GM23248 (cell line): ENCODE measurements at regions not wholly inside any gene's neighbourhood (a gene's known extent, or its start where the extent isn't known, plus 50 kb on each side); places are given as distances from the start of the nearest gene placed in this dataset.

Experiments used
- DNase-seq: peaks from one replicate; pipeline ENCODE4 v3.0.0-alpha.2; 2015
- H2AFZ ChIP-seq: fragments of 200-600 bp; sonication (generic); 2 replicates; pipeline ENCODE4 v1.6.1; 2016; ENCODE audit warnings: antibody characterized with exemption
- H3F3A ChIP-seq: fragments of 200-600 bp; sonication (generic); 2 replicates; pipeline ENCODE4 v1.6.1; 2016; ENCODE audit warnings: mild to moderate bottlenecking, antibody characterized with exemption, mixed run types; ENCODE audit not compliant: insufficient read depth
- H3K27ac ChIP-seq: fragments of 200-600 bp; sonication (generic); 2 replicates; pipeline ENCODE4 v1.5.1; 2016; ENCODE audit warnings: mild to moderate bottlenecking
- H3K27me3 ChIP-seq: fragments of 200-600 bp; sonication (generic); replicated peaks from 2 replicates; pipeline ENCODE4 v1.6.1; 2016; ENCODE audit warnings: mild to moderate bottlenecking; ENCODE audit not compliant: insufficient read depth
- H3K36me3 ChIP-seq: fragments of 200-600 bp; sonication (generic); 2 replicates; pipeline ENCODE4 v1.6.1; 2016; ENCODE audit warnings: low read depth, mild to moderate bottlenecking
- H3K4me1 ChIP-seq: fragments of 200-600 bp; sonication (generic); 2 replicates; pipeline ENCODE4 v1.6.1; 2016; ENCODE audit warnings: mild to moderate bottlenecking; ENCODE audit not compliant: insufficient read depth
- H3K4me2 ChIP-seq: fragments of 200-600 bp; sonication (generic); one replicate; pipeline ENCODE4 v1.6.1; 2016; ENCODE audit warnings: mild to moderate bottlenecking; ENCODE audit not compliant: unreplicated experiment
- H3K4me3 ChIP-seq: fragments of 200-600 bp; sonication (generic); 2 replicates; pipeline ENCODE4 v1.5.1; 2016; ENCODE audit warnings: mild to moderate bottlenecking
- H3K79me2 ChIP-seq: fragments of 200-600 bp; sonication (generic); 2 replicates; pipeline ENCODE4 v1.6.1; 2016; ENCODE audit warnings: mild to moderate bottlenecking; ENCODE audit not compliant: insufficient read depth
- H3K9ac ChIP-seq: fragments of 200-600 bp; sonication (generic); 2 replicates; pipeline ENCODE4 v1.6.1; 2016; ENCODE audit warnings: mild to moderate bottlenecking
- H3K9me2 ChIP-seq: fragments of 200-600 bp; sonication (generic); 2 replicates; pipeline ENCODE4 v1.6.1; 2016; ENCODE audit warnings: mixed run types, mild to moderate bottlenecking, moderate library complexity; ENCODE audit not compliant: insufficient read depth
- H3K9me3 ChIP-seq: fragments of 200-600 bp; sonication (generic); one replicate; pipeline ENCODE4 v1.6.1; 2017; ENCODE audit warnings: low read depth
- H4K20me1 ChIP-seq: fragments of 200-600 bp; sonication (generic); 2 replicates; pipeline ENCODE4 v1.6.0; 2016; ENCODE audit not compliant: insufficient read depth
- EZH2 ChIP-seq: fragments of 200-600 bp; sonication (generic); IDR thresholded peaks from 2 replicates; pipeline ENCODE4 v1.6.1; 2018; ENCODE audit warnings: antibody characterized with exemption, mild to moderate bottlenecking; ENCODE audit not compliant: insufficient read depth, poor library complexity, severe bottlenecking
- EZH2phosphoT487 ChIP-seq: fragments of 200-600 bp; sonication (generic); IDR thresholded peaks from 2 replicates; pipeline ENCODE4 v1.6.1; 2018; ENCODE audit warnings: antibody characterized with exemption, moderate library complexity, mild to moderate bottlenecking, low read depth; ENCODE audit not compliant: insufficient read depth
- WGBS, 2 experiments: methylation state at CpG; one replicate each; pipeline ENCODE4 v1.1.6; 2015 to 2017; ENCODE audit warnings: low lambda C conversion rate in 2 of 2, low coverage in 1 of 2; ENCODE audit errors: missing lambda C conversion rate in 2 of 2; 5-methylcytosine and 5-hydroxymethylcytosine counted together
- in situ Hi-C: fragments of 300-500 bp; cut with MboI; formaldehyde crosslinking; loops from 2 replicates; pipeline ENCODE4 v1.15.0; 2020

DNA sequence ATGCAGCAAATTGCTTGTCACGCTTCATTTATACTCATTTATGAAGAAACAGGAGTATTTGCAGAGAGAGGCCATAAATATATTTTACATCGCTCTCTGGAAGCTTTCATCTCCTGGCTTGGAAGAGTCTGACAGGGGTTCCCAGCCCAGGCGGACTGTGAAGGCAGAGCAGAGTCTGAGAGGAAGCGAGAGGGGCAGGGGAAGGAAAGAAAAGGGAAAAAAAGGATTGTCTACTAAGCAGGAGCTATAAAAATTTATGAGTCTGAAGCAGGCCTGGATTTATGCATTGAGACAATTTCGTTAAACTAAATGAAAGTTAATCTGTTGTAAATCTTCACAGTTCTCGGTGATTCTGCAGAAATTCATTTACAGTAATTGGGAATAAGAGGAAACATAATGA is 143.9 kb upstream of the GYPC start:
- Histone ChIP-seq H3K9me2 (no peaks in the 10 kb centered on the region), H4K20me1 (no peaks in the 10 kb centered on the region), H2AFZ (no peak overlapping the region), H3K4me2 (no peak overlapping the region), H3K4me1 (no peaks in the 10 kb centered on the region), H3K4me3 (no peak overlapping the region), H3K36me3 (no peaks in the 10 kb centered on the region), H3K9ac (no peak overlapping the region), H3K79me2 (no peaks in the 10 kb centered on the region), H3K27me3 (no peaks in the 10 kb centered on the region), H3K9me3 (no peaks in the 10 kb centered on the region), H3K27ac (no peak overlapping the region), H3F3A (no peaks in the 10 kb centered on the region)
- DNase-seq, result no peak
- 38 to 54% methylated on average over 6 of the region's 6 CpGs for WGBS, 2 experiments
- TF ChIP-seq EZH2 (no peak), EZH2phosphoT487 (no peak)
- in situ Hi-C loops, result no loop called here

DNA sequence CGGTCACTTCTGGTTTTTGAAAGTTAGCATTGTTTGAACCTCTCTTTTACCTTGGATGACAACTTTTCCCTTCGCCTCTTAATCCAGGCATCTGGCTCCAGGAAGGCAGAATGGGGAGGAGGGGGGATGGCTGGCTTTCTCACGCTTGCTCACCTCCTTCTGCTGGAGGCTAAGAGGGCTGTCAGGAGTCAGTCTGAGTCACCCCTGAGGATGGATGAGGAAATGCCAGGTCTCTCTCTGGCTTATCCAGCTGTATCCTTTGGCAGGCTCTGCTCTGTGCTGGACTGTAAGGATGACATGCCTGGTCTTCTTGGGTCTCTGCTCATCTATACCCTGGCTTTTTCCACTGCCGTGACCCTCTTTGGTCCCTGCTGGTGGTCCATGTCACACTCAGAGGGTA is 142.9 kb upstream of the GYPC start:
- Histone ChIP-seq H3K27ac (no peak overlapping the region), H3K79me2 (no peaks in the 10 kb centered on the region), H3K9ac (no peak overlapping the region), H2AFZ (no peak overlapping the region), H3K36me3 (no peaks in the 10 kb centered on the region), H3K4me2 (no peak overlapping the region), H3K9me2 (no peaks in the 10 kb centered on the region), H3K4me3 (no peak overlapping the region), H3K4me1 (no peaks in the 10 kb centered on the region), H3K27me3 (no peaks in the 10 kb centered on the region), H3K9me3 (no peaks in the 10 kb centered on the region), H4K20me1 (no peaks in the 10 kb centered on the region), H3F3A (no peaks in the 10 kb centered on the region)
- WGBS, 2 experiments, result 4 to 6% methylated on average over 4 of the region's 4 CpGs
- peak; percentile 33 for DNase-seq
- TF ChIP-seq EZH2 (no peak), EZH2phosphoT487 (no peak)
- in situ Hi-C loops, result no loop called here

DNA sequence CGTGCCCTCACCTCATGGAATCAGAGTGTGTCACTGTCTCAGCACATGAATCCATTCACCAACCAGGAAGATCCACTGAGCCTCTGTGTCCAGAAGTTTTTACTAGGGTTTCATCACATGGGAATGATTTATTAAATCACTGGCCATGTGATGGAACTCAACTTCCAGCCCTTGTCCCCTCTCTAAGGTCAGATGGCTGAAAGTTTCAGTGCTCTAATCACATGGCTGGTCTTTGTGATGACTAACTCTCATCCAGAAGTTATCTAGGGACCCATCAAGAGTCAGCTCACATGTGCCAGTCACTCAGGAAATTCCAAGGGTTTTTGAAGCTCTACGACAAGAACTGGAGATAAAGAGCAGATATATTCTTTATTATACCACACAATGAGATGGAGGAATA is 140.5 kb upstream of the GYPC start:
- H3F3A ChIP-seq, result no peaks in the 10 kb centered on the region
- no peak overlapping the region for H3K4me2 ChIP-seq
- no peaks in the 10 kb centered on the region for H3K36me3 ChIP-seq
- H2AFZ ChIP-seq, result no peak overlapping the region
- no peaks in the 10 kb centered on the region for H4K20me1 ChIP-seq
- H3K9ac ChIP-seq, result no peak overlapping the region
- no peak overlapping the region for H3K27ac ChIP-seq
- H3K79me2 ChIP-seq, result no peaks in the 10 kb centered on the region
- in situ Hi-C loops, result no loop called here
- no peaks in the 10 kb centered on the region for H3K4me1 ChIP-seq
- WGBS, 2 experiments, result 21 to 24% methylated on average over 2 of the region's 2 CpGs
- no peaks in the 10 kb centered on the region for H3K9me2 ChIP-seq
- TF ChIP-seq EZH2phosphoT487 (no peak), EZH2 (no peak)
- no peak overlapping the region for H3K4me3 ChIP-seq
- DNase-seq, result no peak
- H3K27me3 ChIP-seq, result no peaks in the 10 kb centered on the region
- no peaks in the 10 kb centered on the region for H3K9me3 ChIP-seq

DNA sequence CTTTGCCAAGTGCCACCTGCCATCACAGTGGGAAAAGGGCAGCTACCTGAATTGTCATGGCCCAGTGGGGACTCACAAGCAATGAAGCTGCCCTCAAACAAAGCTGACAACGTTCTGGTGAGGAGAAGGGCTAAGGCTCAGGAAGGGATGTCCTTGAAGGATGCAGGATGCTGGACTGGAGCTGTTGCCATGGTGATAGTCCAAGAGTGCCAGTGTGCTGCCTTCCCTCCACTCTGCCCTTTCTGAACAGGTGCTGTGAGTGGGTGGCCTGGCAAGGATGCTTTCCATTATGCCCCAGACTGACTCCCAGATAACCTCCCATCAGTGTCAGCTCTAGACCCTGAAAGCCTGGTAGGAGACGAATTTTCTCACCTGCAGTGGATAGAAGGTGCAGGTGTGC is 137.8 kb upstream of the GYPC start:
- Histone ChIP-seq H3K4me2 (no peak overlapping the region), H3K79me2 (no peaks in the 10 kb centered on the region), H3K36me3 (no peaks in the 10 kb centered on the region), H4K20me1 (no peaks in the 10 kb centered on the region), H3K4me1 (no peaks in the 10 kb centered on the region), H3K9ac (no peak overlapping the region), H3K27me3 (no peaks in the 10 kb centered on the region), H3K9me2 (no peaks in the 10 kb centered on the region), H3K9me3 (no peaks in the 10 kb centered on the region), H3K27ac (no peak overlapping the region), H2AFZ (no peak overlapping the region), H3F3A (no peaks in the 10 kb centered on the region), H3K4me3 (no peak overlapping the region)
- TF ChIP-seq EZH2phosphoT487, result no peak
- no peak for TF ChIP-seq EZH2
- 6 to 12% methylated on average over 2 of the region's 2 CpGs for WGBS, 2 experiments
- in situ Hi-C loops, result no loop called here
- DNase-seq, result no peak

DNA sequence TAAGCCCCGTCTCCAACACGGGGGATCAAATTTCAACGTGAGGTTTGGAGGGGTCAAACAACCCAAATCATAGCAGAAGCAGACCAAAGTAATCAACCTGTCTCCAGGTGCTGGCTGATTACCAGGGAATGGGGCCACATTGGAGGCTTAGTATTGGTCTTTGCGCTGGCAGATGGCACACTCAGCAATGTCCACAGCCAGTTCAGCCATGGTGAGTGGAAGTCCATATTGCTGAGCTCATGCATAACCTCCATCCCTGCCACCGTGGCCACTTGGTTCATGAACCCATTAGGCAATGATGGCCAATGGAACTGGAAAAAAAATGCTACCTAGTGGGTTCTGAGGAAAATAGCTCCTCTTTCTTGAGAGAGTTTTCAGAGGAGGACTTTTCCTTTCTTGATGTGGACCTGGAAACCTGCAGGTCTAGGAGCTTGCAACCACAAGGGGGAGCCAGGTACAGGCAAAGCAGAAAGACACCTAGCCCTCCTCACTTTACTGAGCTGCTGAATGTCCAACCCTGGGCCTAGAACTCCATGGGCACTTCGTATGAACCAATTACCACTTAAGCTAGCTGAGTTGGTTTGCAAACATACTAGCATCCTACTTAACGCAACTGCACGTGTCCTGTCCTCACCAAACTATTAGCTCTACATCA is 128.0 kb upstream of the GYPC start:
- in situ Hi-C loops, result no loop called here

More for the DNA sequence above, 128.0 kb upstream of the GYPC start:
- no peak overlapping the region for H3K27ac ChIP-seq
- H3K4me3 ChIP-seq, result no peak overlapping the region
- no peaks in the 10 kb centered on the region for H3K4me1 ChIP-seq
- DNase-seq, result peak; percentile 63
- H3K9me2 ChIP-seq, result no peaks in the 10 kb centered on the region
- H3K4me2 ChIP-seq, result no peak overlapping the region
- H3F3A ChIP-seq, result no peaks in the 10 kb centered on the region
- H3K27me3 ChIP-seq, result no peaks in the 10 kb centered on the region
- no peaks in the 10 kb centered on the region for H3K9me3 ChIP-seq
- 32 to 38% methylated on average over 8 of the region's 8 CpGs for WGBS, 2 experiments
- no peaks in the 10 kb centered on the region for H3K79me2 ChIP-seq
- no peaks in the 10 kb centered on the region for H3K36me3 ChIP-seq
- TF ChIP-seq EZH2phosphoT487 (no peak), EZH2 (no peak)
- H2AFZ ChIP-seq, result no peak overlapping the region
- H4K20me1 ChIP-seq, result no peaks in the 10 kb centered on the region
- H3K9ac ChIP-seq, result no peak overlapping the region
